NCI-H1105 treated with DMSO at 0.1 percent for 48 hours (cell line): ENCODE measurements at regions not wholly inside any gene's neighbourhood (a gene's known extent, or its start where the extent isn't known, plus 50 kb on each side); places are given as distances from the start of the nearest gene placed in this dataset.
"Not testable (repeated sequence)": the region's sequence is repeated elsewhere in the genome, so short reads cannot be mapped to it uniquely, and the experiment has no call there.

Experiments
- DNase-seq: peaks from one replicate; lab custom pipeline; 2025; lab: John Stamatoyannopoulos, UW

GRCh38 chr3:137438561-137438960 is 325.6 kb upstream of the SOX14 start:
- no peak for DNase-seq

- peak; percentile 34 for DNase-seq
Measured at GRCh38 chr3:137460944-137461343, 303.2 kb upstream of the SOX14 start.

- DNase-seq: no peak
Measured at GRCh38 chr3:137463131-137463530, 301.0 kb upstream of the SOX14 start.

DNA sequence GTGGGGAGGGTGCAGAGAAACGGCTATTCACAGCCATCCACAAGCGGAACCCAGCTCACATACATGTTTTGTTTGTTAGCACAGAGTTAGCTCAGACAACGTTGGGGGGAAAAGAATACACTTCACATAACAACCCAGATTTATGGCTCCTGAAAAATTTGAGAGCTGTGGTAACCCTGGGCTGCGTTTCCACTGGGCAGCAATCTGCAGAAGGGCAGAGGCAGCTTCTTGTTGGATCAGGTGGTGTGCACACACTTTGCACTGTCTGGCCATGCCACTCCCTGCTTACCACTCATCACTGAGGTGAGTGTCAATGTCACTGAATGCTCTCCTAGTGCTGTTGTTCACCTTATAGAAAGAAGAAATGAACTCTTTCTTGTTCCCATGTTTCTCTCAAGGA is 299.8 kb upstream of the SOX14 start:
- no peak for DNase-seq

DNA sequence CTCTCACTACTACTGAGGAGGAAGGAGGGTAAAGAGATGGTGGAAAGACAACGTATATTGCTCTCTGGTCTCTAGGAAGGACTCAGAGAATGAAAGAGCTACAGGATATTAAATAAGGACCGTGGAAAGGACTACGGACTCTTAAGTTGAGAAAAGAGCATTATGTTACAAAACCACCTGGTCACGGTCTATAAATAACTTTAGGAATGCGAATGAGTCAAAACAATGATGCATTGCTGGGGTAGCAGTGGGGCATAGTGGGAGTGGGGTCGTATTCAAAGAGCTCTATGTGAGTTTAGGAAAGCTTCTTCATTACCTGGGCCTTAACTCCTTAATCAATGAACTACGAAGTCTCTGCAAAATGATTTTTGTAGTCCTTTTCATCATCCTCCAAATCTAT is 295.7 kb upstream of the SOX14 start:
- no peak for DNase-seq

GRCh38 chr3:137469263-137469662 is 294.9 kb upstream of the SOX14 start:
- no peak for DNase-seq

DNA sequence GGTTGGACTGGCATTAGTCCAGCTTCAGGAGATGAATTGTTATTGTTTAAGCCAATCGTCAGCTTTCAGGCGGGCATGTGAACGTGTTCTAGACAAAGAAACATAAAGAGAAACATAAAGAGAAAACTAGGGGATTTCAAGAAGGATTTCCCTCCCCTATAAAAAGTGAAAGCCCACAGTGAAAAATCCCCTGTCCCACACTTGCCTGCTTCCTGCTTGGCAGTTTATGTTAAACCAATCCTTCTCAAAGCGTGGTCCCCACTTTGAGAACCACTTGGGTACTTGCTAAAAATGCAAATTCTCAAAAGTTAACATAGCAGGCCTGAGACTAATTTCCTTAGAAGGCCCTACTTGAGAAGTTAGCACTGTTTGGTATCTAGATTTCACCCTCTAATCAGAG is 293.0 kb upstream of the SOX14 start:
- no peak for DNase-seq

DNA sequence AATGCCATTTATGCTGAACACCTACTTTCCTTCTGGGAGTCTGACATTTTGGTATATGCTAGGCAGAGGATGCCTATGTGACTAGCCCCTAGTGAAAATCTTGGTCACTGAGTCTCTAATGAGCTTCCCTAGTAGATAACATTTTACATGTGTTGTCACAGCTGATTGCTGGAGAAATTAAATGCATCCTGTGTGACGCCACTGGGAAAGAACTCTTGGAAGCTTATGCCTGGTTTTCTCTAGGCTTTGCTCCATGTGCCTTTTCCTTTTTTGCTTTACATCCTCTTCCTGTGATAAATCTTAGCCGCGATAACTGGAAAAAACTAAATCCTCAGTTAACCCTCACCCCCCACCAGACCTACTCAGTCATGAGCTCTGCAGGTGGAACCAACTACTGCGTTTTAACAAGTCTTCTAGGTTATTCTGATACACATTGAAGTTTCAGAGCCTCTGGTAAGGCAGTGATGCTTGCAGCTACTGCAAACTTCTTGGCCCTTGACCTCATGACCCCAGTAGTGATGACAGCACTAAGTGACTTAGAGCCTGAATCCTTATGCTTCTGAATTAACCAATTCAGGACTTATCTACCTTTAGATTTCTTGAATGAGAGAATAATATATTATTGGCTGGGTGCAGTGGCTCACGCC is 292.4 kb upstream of the SOX14 start:
- DNase-seq: no peak

DNA sequence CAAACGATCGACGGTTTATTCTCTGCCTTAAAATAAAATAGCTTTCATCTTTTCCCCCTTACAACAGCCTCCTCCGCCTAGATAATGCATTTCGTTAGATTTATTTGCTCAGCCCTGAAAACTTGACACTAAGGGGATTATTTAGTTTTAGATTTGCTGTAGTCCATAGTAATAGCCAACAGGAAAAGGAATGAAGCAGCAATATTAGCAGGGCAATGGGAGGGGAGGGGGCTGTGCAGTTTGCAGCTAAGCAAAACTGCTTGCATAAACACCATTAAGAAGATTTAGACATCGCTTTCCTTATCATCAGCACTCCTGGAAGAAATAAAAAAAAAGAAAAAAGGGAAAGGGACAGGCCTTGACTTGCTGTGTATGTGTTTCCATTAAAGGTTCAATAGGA is 286.5 kb upstream of the SOX14 start:
- no peak for DNase-seq

GRCh38 chr3:137509354-137510045 is 254.6 kb upstream of the SOX14 start:
- peak; percentile 75 for DNase-seq

- no peak for DNase-seq
Measured at GRCh38 chr3:137511655-137512054, 252.5 kb upstream of the SOX14 start.

DNA sequence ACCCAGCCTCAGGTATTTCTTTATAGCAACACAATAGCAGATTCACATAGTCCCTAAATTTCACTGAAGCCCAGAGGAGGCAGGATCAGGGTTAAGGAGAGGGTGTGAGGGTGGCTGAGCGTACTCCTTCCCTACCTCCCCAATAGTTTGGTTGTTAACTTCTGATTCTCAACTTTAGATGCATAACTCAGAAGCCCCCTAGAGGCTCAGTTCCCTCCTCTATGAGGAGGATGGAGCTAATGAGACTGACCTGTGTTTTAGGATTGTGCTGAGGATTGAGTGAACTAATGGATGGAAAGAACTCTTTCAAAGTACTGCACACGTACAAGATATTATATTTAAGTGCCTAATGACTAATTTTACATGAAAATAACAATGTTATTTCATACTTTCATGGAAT is 249.3 kb upstream of the SOX14 start:
- no peak for DNase-seq

DNA sequence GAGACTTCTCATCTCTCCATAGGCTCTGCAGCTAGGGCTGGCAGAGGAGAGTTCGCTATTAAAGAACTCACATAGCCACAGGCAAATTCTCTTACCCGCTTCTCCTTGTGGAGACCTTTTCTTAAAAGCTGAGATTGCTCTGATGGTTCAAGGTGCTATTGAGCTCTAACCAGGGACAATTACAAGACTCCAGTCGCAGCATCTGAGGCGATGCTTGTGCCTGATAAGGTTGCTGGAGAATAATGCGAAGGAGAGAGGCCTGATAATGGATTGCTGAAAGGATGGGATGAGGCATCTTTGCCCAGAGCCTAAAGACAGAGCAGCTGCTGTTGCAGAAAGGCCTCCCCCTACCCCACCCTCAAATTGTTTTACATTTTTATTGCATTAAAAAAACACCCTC is 244.5 kb upstream of the SOX14 start:
- DNase-seq: no peak

DNA sequence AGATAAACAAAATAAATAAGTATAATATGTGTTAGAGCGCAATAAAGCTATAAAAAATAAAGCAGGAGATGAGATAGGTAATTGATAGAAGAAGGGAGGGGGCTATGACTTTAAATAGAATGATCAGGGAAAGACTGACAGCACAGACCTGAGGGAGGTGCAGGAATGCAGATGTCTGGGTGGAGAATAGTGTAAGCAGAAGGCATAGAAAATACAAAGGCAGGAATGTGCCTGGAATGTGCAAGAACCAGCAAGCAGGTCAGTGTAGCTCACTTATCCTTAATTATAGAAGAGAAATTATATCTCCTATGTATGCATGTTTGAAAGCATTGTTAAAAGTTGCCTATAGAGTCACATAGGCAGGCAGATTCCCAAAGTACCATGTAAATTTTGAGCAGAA is 239.4 kb upstream of the SOX14 start:
- DNase-seq: no peak

- DNase-seq: no peak
Measured at GRCh38 chr3:137525471-137525870, 238.6 kb upstream of the SOX14 start.

- DNase-seq: no peak
Measured at GRCh38 chr3:137542049-137542448, 222.1 kb upstream of the SOX14 start.

- DNase-seq: no peak
Measured at GRCh38 chr3:137554242-137554641, 209.9 kb upstream of the SOX14 start.

DNA sequence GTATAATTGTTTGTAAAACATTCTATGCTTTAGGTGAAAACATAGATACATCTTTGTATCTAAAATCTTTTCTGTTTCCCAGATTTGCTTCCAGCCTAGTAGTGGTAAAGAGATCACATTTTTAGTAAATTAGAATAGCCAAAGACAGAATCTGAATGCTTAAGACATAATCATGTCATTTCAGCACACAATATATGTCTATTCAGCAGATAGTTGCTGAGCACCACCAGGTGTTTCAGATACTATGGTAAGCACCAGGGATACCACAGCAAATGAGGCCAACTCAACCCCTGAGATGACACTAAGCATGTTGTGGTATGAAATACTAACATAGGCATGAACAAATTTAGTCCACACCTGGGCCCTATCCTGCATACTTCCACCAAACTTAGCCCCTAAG is 195.2 kb upstream of the SOX14 start:
- DNase-seq: no peak

DNA sequence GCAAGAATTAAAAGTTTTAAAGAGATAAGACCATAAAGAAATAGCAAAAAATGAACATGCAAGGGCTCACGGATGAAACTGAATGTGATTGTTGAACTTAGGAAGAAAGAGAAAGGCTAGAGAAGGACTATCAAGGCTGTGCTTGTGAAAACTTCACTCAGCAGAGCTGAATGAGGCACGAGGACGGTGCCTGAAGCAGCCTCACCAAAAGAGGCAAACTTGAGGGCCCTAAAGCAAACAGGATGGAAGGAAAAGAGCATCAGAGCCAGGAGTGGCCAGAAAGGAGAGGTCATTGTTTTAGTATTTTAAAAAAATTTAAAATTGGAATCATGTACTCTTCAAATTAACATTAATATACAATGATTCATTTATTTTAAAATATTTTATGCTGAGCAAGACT is 191.2 kb upstream of the SOX14 start:
- DNase-seq: no peak

DNA sequence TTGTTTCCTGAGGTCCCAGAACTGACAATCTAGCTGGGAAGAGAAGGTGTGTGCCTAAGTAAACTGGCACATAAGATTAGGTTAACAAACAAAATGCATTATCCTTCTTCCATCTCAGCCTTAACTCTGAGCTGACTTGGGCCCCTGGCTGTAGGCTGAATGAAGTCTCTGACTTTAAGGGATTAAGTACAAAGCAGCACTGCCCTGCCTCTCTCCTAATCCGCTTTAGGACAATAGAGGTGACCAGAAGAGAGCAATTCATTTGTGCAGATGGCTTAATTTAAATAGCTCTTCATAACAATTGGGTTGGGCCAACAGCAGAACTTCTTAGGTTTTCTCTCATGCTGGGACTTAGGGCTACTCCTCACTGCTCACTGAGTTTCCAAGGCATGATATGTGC is 181.6 kb upstream of the SOX14 start:
- DNase-seq: no peak

DNA sequence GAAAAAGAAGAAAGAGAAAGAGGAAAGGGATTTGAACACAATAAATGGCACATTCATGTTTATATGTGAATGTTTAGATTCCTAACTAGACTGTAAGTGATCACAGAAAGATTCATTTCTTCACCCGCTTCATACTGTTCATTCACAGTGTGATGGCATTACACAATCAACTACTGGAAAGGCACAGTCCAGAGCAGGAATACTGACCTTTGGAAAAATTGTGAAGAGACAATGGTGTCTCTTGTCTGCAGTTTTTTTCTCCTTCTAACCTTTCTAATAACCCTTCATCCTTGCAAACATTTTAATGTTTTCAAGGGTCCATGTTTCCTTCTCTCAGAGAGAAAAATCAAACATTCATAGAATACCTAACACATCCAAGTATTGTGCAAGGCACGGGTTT is 180.9 kb upstream of the SOX14 start:
- DNase-seq: no peak

DNA sequence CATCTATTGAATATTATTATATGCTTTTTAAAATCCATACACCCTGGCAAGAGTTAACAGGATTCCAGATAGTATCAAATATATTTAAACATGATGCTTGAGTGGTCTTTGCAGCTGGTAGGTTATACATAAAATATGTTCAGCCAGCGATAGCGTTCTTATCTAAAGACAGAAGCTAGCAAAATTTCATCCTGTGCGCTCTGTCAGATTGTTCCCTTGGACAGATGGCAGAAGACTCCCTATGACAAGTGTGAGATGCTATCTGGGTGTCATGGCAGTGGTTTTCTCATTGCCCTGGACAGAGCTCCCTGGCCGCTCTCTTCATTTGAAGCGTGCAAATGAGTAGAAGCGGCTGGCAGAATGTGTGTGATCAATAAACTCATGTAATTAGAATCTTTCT is 175.2 kb upstream of the SOX14 start:
- no peak for DNase-seq

DNA sequence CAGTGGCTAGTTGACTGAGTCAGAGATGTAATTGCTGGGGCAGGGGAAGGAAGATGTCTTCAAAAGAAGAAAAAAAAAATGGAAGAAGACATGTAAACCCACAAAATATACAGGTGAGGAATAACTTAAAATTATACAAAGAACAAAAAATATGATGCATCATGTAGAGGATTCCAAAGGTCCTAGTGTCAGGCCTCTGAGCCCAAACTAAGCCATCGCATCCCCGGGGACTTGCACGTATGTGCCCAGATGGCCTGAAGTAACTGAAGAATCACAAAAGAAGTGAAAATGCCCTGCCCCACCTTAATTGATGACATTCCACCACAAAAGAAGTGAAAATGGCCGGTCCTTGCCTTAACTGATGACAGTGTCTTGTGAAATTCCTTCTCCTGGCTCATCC is 168.7 kb upstream of the SOX14 start:
- DNase-seq: not testable (repeated sequence)

DNA sequence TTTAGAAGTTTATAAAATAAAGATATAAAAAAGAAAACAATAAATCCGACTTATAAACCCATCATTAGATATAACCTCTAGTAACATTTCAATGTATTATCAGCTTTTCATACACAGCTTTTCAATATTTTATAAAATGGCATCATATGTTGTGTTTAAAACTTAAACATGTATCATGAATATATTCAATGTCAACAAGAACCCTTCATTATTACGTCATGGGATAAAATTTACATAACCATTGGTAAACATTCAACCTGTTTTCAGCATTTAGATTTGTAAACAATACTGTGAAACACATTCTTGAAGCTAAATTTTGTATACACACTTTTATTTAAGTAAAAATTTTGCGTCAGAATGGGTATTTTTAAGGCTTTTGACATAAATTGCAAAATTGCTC is 153.4 kb upstream of the SOX14 start:
- DNase-seq: no peak
